ENCODE measurements at regions not wholly inside any gene's neighbourhood (a gene's known extent, or its start where the extent isn't known, plus 50 kb on each side); places are given as distances from the start of the nearest gene placed in this dataset.

DNA sequence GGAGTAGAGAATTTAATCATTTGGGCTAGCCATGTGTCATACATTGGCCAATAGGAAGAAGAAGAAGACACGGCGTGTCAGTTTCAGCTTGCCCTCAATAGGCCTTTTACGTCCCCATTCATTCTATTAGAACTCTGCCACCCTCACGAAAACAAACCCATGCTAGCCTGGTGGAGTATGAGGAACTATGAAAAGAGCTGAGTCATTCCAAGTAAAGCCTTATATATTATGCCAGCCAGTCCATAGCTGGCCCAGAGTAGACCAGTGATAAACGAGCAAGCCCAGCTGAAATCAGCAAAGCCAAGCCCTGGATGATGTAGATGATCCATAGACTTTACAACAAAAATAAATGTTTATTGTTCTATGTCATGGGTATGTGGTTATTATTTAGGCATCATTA, 895.1 kb downstream of the TLE1 start:
- H3K9me2 ChIP-seq (replicated peaks; ENCODE audit: insufficient read depth, low read length), result no peaks in the 10 kb centered on the region
- H3K9me3 ChIP-seq (replicated peaks; ENCODE audit: insufficient read depth, low read length), result no peaks in the 10 kb centered on the region
- H3K4me3 ChIP-seq (ENCODE audit: low read length), result no peak overlapping the region
- H3K27me3 ChIP-seq (replicated peaks; ENCODE audit: insufficient read depth, low read length), result no peaks in the 10 kb centered on the region
- no peak for DNase-seq
- H3K9ac ChIP-seq (ENCODE audit: low read length), result no peak overlapping the region
- H3K27ac ChIP-seq (ENCODE audit: low read length), result no peak overlapping the region
- TF ChIP-seq EZH2phosphoT487 (IDR thresholded peaks at IDR 0.05; ENCODE audit: low read length) (no peak), EZH2 (optimal IDR thresholded peaks at IDR 0.05; ENCODE audit: low read depth, low read length) (no peak)
- TF ChIP-seq, protein P1, sequence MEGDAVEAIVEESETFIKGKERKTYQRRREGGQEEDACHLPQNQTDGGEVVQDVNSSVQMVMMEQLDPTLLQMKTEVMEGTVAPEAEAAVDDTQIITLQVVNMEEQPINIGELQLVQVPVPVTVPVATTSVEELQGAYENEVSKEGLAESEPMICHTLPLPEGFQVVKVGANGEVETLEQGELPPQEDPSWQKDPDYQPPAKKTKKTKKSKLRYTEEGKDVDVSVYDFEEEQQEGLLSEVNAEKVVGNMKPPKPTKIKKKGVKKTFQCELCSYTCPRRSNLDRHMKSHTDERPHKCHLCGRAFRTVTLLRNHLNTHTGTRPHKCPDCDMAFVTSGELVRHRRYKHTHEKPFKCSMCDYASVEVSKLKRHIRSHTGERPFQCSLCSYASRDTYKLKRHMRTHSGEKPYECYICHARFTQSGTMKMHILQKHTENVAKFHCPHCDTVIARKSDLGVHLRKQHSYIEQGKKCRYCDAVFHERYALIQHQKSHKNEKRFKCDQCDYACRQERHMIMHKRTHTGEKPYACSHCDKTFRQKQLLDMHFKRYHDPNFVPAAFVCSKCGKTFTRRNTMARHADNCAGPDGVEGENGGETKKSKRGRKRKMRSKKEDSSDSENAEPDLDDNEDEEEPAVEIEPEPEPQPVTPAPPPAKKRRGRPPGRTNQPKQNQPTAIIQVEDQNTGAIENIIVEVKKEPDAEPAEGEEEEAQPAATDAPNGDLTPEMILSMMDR (IDR thresholded peaks at IDR 0.05; ENCODE audit: low read length), result no peak
- H3K4me2 ChIP-seq (ENCODE audit: low read depth, low read length), result no peak overlapping the region
- no peaks in the 10 kb centered on the region for H3K36me3 ChIP-seq (replicated peaks; ENCODE audit: insufficient read depth, low read length)
- no peaks in the 10 kb centered on the region for H3K79me2 ChIP-seq (ENCODE audit: low read length)
- H3K4me1 ChIP-seq (ENCODE audit: low read length), result no peaks in the 10 kb centered on the region
- H4K20me1 ChIP-seq (ENCODE audit: insufficient read depth, low read length), result no peaks in the 10 kb centered on the region
- no peaks in the 10 kb centered on the region for H3F3A ChIP-seq (ENCODE audit: insufficient read depth, low read length)
- no peak overlapping the region for H2AFZ ChIP-seq (ENCODE audit: low read length)

DNA sequence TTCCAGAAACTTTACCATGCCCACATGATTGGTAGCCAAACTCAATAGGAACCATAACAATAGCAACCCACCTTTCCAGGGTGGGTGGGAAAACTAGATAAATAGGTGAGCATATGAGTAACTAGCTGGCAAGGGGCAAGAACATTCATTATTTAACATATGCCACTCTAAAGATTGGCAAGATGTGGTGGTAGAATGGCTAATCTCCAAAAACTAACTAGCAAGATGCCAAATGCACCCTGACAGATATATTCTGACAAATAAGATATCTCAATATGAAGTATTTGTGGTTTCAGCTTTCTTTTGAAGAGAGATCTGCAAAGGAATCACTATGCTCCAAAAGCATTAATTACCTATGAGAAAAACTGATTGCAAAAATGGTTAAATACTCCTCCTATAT, 895.6 kb downstream of the TLE1 start:
- H3K79me2 ChIP-seq (ENCODE audit: low read length), result no peaks in the 10 kb centered on the region
- no peaks in the 10 kb centered on the region for H3K36me3 ChIP-seq (replicated peaks; ENCODE audit: insufficient read depth, low read length)
- H3K9ac ChIP-seq (ENCODE audit: low read length), result no peak overlapping the region
- H2AFZ ChIP-seq (ENCODE audit: low read length), result no peak overlapping the region
- H4K20me1 ChIP-seq (ENCODE audit: insufficient read depth, low read length), result no peaks in the 10 kb centered on the region
- TF ChIP-seq, protein P1 (IDR thresholded peaks at IDR 0.05; ENCODE audit: low read length), result no peak
- TF ChIP-seq EZH2phosphoT487 (IDR thresholded peaks at IDR 0.05; ENCODE audit: low read length) (no peak), EZH2 (optimal IDR thresholded peaks at IDR 0.05; ENCODE audit: low read depth, low read length) (no peak)
- H3K4me1 ChIP-seq (ENCODE audit: low read length), result no peaks in the 10 kb centered on the region
- no peak for DNase-seq
- no peak overlapping the region for H3K4me3 ChIP-seq (ENCODE audit: low read length)
- H3K27me3 ChIP-seq (replicated peaks; ENCODE audit: insufficient read depth, low read length), result no peaks in the 10 kb centered on the region
- H3K4me2 ChIP-seq (ENCODE audit: low read depth, low read length), result no peak overlapping the region
- H3K27ac ChIP-seq (ENCODE audit: low read length), result no peak overlapping the region
- no peaks in the 10 kb centered on the region for H3F3A ChIP-seq (ENCODE audit: insufficient read depth, low read length)
- no peaks in the 10 kb centered on the region for H3K9me3 ChIP-seq (replicated peaks; ENCODE audit: insufficient read depth, low read length)
- no peaks in the 10 kb centered on the region for H3K9me2 ChIP-seq (replicated peaks; ENCODE audit: insufficient read depth, low read length)

DNA sequence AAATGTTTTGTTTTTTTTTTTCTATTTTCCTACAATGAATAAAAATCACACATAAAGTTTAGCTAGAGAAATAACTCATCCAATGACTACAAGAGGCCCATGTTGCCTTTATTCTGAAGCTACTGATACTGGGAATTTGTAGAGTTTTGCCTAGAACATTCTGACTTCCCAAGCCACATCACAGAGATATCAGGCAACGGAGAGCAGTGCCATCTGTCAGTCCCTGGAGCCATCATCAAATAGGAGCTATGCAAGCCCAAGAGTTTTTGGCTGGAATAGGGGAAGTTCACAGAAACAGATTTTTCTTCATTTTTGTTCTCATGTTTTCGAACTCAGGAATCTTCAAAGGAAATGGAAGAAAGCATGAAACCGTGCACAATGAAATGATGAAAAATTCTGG, 896.6 kb downstream of the TLE1 start:
- H3K4me2 ChIP-seq (ENCODE audit: low read depth, low read length), result no peak overlapping the region
- no peaks in the 10 kb centered on the region for H3F3A ChIP-seq (ENCODE audit: insufficient read depth, low read length)
- no peaks in the 10 kb centered on the region for H3K4me1 ChIP-seq (ENCODE audit: low read length)
- H3K9me2 ChIP-seq (replicated peaks; ENCODE audit: insufficient read depth, low read length), result no peaks in the 10 kb centered on the region
- no peak overlapping the region for H3K4me3 ChIP-seq (ENCODE audit: low read length)
- no peaks in the 10 kb centered on the region for H4K20me1 ChIP-seq (ENCODE audit: insufficient read depth, low read length)
- no peaks in the 10 kb centered on the region for H3K79me2 ChIP-seq (ENCODE audit: low read length)
- no peaks in the 10 kb centered on the region for H3K36me3 ChIP-seq (replicated peaks; ENCODE audit: insufficient read depth, low read length)
- no peaks in the 10 kb centered on the region for H3K27me3 ChIP-seq (replicated peaks; ENCODE audit: insufficient read depth, low read length)
- H3K9me3 ChIP-seq (replicated peaks; ENCODE audit: insufficient read depth, low read length), result no peaks in the 10 kb centered on the region
- H3K9ac ChIP-seq (ENCODE audit: low read length), result no peak overlapping the region
- TF ChIP-seq, protein P1 (IDR thresholded peaks at IDR 0.05; ENCODE audit: low read length), result no peak
- TF ChIP-seq EZH2phosphoT487 (IDR thresholded peaks at IDR 0.05; ENCODE audit: low read length) (no peak), EZH2 (optimal IDR thresholded peaks at IDR 0.05; ENCODE audit: low read depth, low read length) (no peak)
- H3K27ac ChIP-seq (ENCODE audit: low read length), result no peak overlapping the region
- no peak overlapping the region for H2AFZ ChIP-seq (ENCODE audit: low read length)
- DNase-seq, result no peak
